NCI-H748 (cell line): ENCODE measurements at regions not wholly inside any gene's neighbourhood (a gene's known extent, or its start where the extent isn't known, plus 50 kb on each side); places are given as distances from the start of the nearest gene placed in this dataset.

ENCODE experiments used
- DNase-seq: peaks from one replicate; lab custom pipeline; 2025; ENCODE audit not compliant: unreplicated experiment; lab: John Stamatoyannopoulos, UW

GRCh38 chr5:28174691-28175090, 1136.3 kb upstream of the CDH9 start:
- no peak for DNase-seq

- no peak for DNase-seq
These were observed 1126.7 kb upstream of the CDH9 start for GRCh38 chr5:28165096-28165495.

- DNase-seq = no peak
These were observed 1126.2 kb upstream of the CDH9 start for GRCh38 chr5:28164568-28164967.

GRCh38 chr5:28156981-28157380, 1118.6 kb upstream of the CDH9 start:
- no peak for DNase-seq

GRCh38 chr5:28143519-28143918, 1105.1 kb upstream of the CDH9 start:
- DNase-seq = no peak

- DNase-seq = no peak
These were observed 1093.8 kb upstream of the CDH9 start for GRCh38 chr5:28132151-28132550.

- no peak for DNase-seq
These were observed 1079.3 kb upstream of the CDH9 start for GRCh38 chr5:28117691-28118090.

- DNase-seq = no peak
These were observed 1078.9 kb upstream of the CDH9 start for GRCh38 chr5:28117273-28117672.

- no peak for DNase-seq
These were observed 1072.4 kb upstream of the CDH9 start for GRCh38 chr5:28110781-28111180.

- no peak for DNase-seq
These were observed 1065.7 kb upstream of the CDH9 start for GRCh38 chr5:28104080-28104479.

GRCh38 chr5:28084069-28084468, 1045.7 kb upstream of the CDH9 start:
- DNase-seq = no peak

GRCh38 chr5:28082610-28083009, 1044.2 kb upstream of the CDH9 start:
- DNase-seq = no peak

- no peak for DNase-seq
These were observed 1039.2 kb upstream of the CDH9 start for GRCh38 chr5:28077291-28078240.

GRCh38 chr5:28066856-28067255, 1028.5 kb upstream of the CDH9 start:
- DNase-seq = no peak

GRCh38 chr5:28065656-28066055, 1027.3 kb upstream of the CDH9 start:
- DNase-seq = no peak

GRCh38 chr5:28046596-28046995, 1008.2 kb upstream of the CDH9 start:
- no peak for DNase-seq

- no peak for DNase-seq
These were observed 989.5 kb upstream of the CDH9 start for GRCh38 chr5:28027851-28028250.

- DNase-seq = no peak
These were observed 978.8 kb upstream of the CDH9 start for GRCh38 chr5:28017178-28017577.

GRCh38 chr5:28014779-28015178, 976.4 kb upstream of the CDH9 start:
- DNase-seq = peak; percentile 62

- DNase-seq = no peak
These were observed 974.2 kb upstream of the CDH9 start for GRCh38 chr5:28012538-28012937.

GRCh38 chr5:28009576-28009975, 971.2 kb upstream of the CDH9 start:
- no peak for DNase-seq

- no peak for DNase-seq
These were observed 958.3 kb upstream of the CDH9 start for GRCh38 chr5:27996665-27997064.

- no peak for DNase-seq
These were observed 957.5 kb upstream of the CDH9 start for GRCh38 chr5:27995867-27996266.
